Endothelial cell (in vitro differentiated cells): ENCODE measurements at regions not wholly inside any gene's neighbourhood (a gene's known extent, or its start where the extent isn't known, plus 50 kb on each side); places are given as distances from the start of the nearest gene placed in this dataset.
"Not testable (repeated sequence)": the region's sequence is repeated elsewhere in the genome, so short reads cannot be mapped to it uniquely, and the experiment has no call there.

Source experiments
- DNase-seq: peaks from one replicate; pipeline ENCODE4 v3.0.0; 2021; ENCODE audit warnings: low spot score
- H3K27ac Mint-ChIP-seq: one replicate; pipeline ENCODE4 v1.8.0; 2021; ENCODE audit warnings: mixed read lengths, inconsistent platforms; ENCODE audit not compliant: unreplicated experiment
- H3K27me3 Mint-ChIP-seq: one replicate; pipeline ENCODE4 v1.8.0; 2021; ENCODE audit warnings: mild to moderate bottlenecking, moderate library complexity, mixed read lengths, inconsistent platforms; ENCODE audit not compliant: unreplicated experiment
- H3K36me3 Mint-ChIP-seq: one replicate; pipeline ENCODE4 v1.8.0; 2021; ENCODE audit warnings: mild to moderate bottlenecking, low read depth, mixed read lengths, inconsistent platforms; ENCODE audit not compliant: unreplicated experiment
- H3K4me1 Mint-ChIP-seq: one replicate; pipeline ENCODE4 v1.8.0; 2021; ENCODE audit warnings: mild to moderate bottlenecking, mixed read lengths, inconsistent platforms; ENCODE audit not compliant: unreplicated experiment
- H3K4me3 Mint-ChIP-seq: one replicate; pipeline ENCODE4 v1.8.0; 2021; ENCODE audit warnings: mild to moderate bottlenecking, mixed read lengths, inconsistent platforms; ENCODE audit not compliant: unreplicated experiment
- H3K9me3 Mint-ChIP-seq: one replicate; pipeline ENCODE4 v1.8.0; 2021; ENCODE audit warnings: mixed read lengths, inconsistent platforms; ENCODE audit not compliant: unreplicated experiment
- TF ChIP-seq, protein P1 (sequence below): fragments of 200-600 bp; sonication (generic); IDR thresholded peaks from one replicate; pipeline ENCODE4 v1.5.0; 2021; ENCODE audit warnings: antibody characterized with exemption; ENCODE audit not compliant: unreplicated experiment

DNA sequence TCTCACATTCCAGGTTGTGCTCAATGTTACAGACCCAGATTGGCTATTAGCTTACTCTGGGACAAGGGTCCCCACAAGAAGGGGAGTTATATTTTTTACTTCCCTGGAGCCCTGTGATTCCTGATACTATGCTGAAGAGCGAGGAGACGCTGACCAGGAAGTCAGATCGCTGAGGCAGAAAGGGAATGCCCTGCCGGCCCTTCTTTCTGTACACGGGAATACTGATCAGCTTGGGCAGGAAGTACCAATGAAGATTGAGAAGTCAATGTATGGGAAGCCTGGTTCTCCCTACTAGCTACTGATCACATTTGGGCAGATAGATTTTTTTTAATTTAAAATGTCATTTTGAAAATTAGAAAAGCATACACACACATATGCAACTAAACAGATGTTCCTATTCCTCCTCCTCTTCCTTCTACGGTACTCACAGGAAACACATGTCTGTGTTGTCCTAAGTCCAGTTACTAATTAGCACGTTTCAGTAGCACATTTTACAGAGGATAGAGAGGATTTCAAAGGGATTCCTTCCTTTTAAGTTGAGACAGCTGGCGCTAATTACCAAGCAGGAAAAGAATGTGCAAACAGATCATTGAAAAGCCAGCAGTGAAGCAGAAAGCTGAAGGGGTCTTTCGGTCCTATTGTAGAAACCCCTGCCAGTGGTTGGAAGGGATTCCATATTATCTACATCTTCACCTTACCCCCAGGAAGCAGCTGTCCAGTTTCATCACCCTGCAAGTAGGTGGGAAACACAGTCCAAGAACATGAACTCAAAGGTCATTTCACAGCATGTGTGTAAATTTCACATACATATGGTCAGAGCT, 292.4 kb downstream of the DUSP6 start:
- TF ChIP-seq, protein P1, sequence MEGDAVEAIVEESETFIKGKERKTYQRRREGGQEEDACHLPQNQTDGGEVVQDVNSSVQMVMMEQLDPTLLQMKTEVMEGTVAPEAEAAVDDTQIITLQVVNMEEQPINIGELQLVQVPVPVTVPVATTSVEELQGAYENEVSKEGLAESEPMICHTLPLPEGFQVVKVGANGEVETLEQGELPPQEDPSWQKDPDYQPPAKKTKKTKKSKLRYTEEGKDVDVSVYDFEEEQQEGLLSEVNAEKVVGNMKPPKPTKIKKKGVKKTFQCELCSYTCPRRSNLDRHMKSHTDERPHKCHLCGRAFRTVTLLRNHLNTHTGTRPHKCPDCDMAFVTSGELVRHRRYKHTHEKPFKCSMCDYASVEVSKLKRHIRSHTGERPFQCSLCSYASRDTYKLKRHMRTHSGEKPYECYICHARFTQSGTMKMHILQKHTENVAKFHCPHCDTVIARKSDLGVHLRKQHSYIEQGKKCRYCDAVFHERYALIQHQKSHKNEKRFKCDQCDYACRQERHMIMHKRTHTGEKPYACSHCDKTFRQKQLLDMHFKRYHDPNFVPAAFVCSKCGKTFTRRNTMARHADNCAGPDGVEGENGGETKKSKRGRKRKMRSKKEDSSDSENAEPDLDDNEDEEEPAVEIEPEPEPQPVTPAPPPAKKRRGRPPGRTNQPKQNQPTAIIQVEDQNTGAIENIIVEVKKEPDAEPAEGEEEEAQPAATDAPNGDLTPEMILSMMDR, result no peak
- Mint-ChIP-seq H3K36me3 (peaks cover 3% of the 10 kb centered on the region), H3K4me3 (no peak overlapping the region), H3K9me3 (no peaks in the 10 kb centered on the region), H3K27me3 (peaks cover 1% of the 10 kb centered on the region), H3K27ac (peak overlapping the region; percentile 52), H3K4me1 (peaks cover 25% of the 10 kb centered on the region)
- peak; percentile 10 for DNase-seq

DNA sequence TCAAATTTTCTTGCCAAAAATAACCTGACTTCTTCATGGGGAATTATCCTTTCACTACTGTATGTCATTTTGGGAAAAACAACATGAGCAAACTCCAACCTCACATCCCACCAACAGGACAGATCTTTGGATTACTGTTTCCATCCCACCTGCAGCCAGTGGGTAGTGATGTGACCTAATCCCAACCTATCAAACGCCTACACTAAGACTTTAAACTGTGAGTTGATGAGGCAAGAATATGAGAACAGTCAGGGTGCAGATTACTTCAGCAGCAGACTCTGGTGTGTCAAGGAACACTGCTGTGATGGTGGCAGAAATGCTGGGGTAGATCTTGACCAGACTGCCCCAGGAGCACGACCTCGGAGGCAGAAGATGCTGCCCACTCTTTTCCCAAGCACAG, 293.2 kb downstream of the DUSP6 start:
- TF ChIP-seq, protein P1, result no peak
- no peaks in the 10 kb centered on the region for H3K27me3 Mint-ChIP-seq
- no peaks in the 10 kb centered on the region for H3K9me3 Mint-ChIP-seq
- H3K27ac Mint-ChIP-seq, result no peak overlapping the region
- H3K36me3 Mint-ChIP-seq, result no peaks in the 10 kb centered on the region
- no peak overlapping the region for H3K4me3 Mint-ChIP-seq
- peaks cover 25% of the 10 kb centered on the region for H3K4me1 Mint-ChIP-seq
- DNase-seq, result no peak

DNA sequence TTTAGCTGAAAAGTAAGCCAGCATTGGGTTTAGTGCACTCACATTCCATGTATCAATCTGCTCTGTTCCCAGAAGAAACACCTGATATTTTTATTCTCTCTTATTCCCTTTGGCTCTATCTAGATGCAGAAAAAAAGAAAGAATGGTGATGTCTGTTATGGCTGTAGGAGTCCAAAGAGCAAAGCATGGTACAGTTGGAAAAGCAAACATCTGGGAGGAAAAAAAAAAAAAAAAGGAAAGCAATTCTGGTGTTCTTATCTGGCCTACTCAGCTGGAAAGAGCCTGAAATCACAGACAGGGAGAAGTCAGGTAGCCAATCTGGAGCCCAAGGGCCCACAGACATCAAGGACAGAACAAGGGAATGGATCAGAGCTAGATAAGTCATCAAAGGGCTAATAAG, 293.9 kb downstream of the DUSP6 start:
- H3K27ac Mint-ChIP-seq, result peak overlapping the region; percentile 37

DNA sequence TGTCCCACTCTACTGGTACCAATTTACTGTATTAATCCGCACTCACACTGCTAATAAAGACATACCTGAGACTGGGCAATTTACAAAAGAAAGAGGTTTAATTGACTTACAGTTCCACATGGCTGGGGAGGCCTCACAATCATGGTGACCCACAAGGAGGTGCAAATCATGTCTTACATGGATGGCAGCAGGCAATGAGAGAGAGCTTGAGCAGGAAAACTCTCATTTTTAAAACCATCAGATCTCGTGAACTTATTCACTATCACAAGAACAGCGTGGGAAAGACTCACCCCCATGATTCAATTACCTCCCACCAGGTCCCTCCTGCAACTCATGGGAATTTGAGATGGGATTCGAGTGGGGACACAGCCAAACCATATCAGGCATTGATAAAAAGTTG, 298.5 kb downstream of the DUSP6 start:
- not testable (repeated sequence) for H3K27me3 Mint-ChIP-seq, DNase-seq, H3K9me3 Mint-ChIP-seq, H3K27ac Mint-ChIP-seq, H3K4me3 Mint-ChIP-seq
- Mint-ChIP-seq H3K36me3 (peaks cover 10% of the 10 kb centered on the region), H3K4me1 (peaks cover 18% of the 10 kb centered on the region)

More for the DNA sequence above, 293.9 kb downstream of the DUSP6 start:
- TF ChIP-seq, protein P1, result no peak
- Mint-ChIP-seq H3K36me3 (peaks cover 6% of the 10 kb centered on the region), H3K9me3 (no peaks in the 10 kb centered on the region), H3K4me1 (peaks cover 25% of the 10 kb centered on the region), H3K4me3 (no peak overlapping the region), H3K27me3 (no peaks in the 10 kb centered on the region)
- no peak for DNase-seq

DNA sequence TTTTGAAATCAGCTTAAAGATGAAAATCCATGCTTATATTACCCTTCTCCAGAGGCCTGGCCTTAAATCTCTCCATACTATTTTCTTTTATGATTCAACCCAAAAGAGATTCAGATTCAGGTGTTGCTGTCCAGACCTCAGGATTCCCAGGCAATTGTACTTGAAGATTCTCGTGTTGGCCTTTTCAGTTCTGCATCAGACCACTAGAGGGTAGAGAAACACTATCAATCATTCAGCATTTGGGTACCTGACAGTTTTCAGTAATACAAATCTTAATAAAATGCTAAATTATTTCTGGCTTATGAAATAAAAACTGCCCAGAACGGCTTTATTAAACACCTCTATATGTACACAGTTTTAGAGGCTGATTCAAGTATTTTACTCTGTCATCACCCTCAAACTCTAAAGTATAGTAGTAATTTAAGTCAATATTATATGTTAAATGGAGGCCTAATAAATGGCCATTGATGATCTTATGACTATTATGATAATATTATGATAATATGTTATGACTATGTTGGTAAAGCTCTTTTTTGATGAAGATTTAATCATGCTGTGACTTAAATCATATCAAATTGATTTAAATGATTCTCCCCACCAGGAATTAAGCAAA, 301.1 kb downstream of the DUSP6 start:
- DNase-seq, result peak; percentile 44
- H3K27ac Mint-ChIP-seq, result no peak overlapping the region

More for the DNA sequence above, 301.1 kb downstream of the DUSP6 start:
- Mint-ChIP-seq H3K4me3 (no peak overlapping the region), H3K4me1 (peaks cover 16% of the 10 kb centered on the region), H3K36me3 (peaks cover 10% of the 10 kb centered on the region), H3K27me3 (no peaks in the 10 kb centered on the region), H3K9me3 (no peaks in the 10 kb centered on the region)
- TF ChIP-seq, protein P1, result peak; percentile 95
